ENCODE measurements at regions not wholly inside any gene's neighbourhood (a gene's known extent, or its start where the extent isn't known, plus 50 kb on each side); places are given as distances from the start of the nearest gene placed in this dataset.

DNA sequence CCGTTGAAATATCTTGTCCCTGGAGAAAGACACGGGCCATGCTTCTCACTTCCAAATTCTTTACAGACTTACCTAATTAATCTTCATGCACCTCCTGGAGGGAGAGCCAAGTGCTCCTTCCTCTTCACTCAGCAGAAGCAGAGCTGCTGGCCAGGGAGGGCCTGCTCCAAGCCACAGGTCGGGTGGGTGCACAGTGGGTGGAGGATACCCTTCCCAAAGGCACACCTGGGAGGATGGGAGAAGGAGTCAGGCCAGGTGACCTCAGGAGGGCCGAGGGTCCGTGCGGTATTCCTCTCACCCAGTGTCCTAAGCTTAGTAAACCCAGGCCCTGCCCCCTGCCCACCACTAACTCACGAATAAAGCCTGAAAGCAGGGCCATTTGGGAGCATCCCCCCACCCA, 171.3 kb upstream of the RPL38 start:
- no peak for DNase-seq (ENCODE audit: low spot score)
- TF ChIP-seq, protein P1, sequence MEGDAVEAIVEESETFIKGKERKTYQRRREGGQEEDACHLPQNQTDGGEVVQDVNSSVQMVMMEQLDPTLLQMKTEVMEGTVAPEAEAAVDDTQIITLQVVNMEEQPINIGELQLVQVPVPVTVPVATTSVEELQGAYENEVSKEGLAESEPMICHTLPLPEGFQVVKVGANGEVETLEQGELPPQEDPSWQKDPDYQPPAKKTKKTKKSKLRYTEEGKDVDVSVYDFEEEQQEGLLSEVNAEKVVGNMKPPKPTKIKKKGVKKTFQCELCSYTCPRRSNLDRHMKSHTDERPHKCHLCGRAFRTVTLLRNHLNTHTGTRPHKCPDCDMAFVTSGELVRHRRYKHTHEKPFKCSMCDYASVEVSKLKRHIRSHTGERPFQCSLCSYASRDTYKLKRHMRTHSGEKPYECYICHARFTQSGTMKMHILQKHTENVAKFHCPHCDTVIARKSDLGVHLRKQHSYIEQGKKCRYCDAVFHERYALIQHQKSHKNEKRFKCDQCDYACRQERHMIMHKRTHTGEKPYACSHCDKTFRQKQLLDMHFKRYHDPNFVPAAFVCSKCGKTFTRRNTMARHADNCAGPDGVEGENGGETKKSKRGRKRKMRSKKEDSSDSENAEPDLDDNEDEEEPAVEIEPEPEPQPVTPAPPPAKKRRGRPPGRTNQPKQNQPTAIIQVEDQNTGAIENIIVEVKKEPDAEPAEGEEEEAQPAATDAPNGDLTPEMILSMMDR (IDR thresholded peaks at IDR 0.05; ENCODE audit: extremely low read depth, insufficient read depth, missing control alignments) = no peak
- in situ Hi-C loops (cut with MboI; ENCODE audit: low pct_unique_long_range_greater_than_20kb, low sequenced_read_pairs, unreplicated experiment) = no loop called here

DNA sequence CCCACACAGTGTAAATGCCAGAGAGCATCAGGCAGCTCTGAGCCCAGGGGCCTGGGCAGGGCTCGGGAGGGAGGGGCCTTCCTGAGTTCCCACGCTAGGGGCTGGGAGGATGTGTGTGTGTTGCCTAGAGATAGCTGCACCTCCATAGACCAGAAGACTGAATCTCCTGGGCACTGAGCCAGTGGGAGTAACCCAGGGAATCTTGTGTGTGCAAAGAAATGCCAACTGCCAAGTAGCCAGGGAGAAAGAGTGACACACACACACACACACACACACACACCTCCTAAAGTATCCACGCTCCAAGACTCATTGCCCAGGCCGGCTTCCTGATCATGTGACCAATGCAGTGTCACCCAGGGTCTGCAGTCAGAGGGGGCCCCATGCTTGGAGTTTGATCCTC, 166.2 kb upstream of the RPL38 start:
- TF ChIP-seq, protein P1 (IDR thresholded peaks at IDR 0.05; ENCODE audit: extremely low read depth, insufficient read depth, missing control alignments) = no peak
- in situ Hi-C loops (cut with MboI; ENCODE audit: low pct_unique_long_range_greater_than_20kb, low sequenced_read_pairs, unreplicated experiment) = no loop called here
- no peak for DNase-seq (ENCODE audit: low spot score)

DNA sequence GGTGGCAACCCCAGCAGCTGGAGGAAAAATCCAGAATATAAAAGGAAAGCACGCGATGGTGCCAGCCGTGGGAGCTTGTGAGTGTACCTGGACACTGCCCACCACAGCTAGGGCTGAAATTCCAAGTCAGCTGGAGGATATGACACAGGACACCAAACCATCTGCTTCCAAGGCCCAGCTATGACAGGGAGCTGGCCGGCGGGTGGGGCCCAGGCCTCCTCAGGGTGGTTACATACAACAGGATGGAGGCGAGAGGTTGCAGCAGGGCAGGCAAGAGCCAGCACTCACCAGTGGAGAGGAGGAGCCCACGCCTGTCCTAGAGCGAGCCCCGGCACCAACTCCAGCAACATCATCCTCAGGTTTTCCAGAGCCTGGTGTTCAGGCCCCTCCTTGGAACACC, 163.2 kb upstream of the RPL38 start:
- TF ChIP-seq, protein P1 (IDR thresholded peaks at IDR 0.05; ENCODE audit: extremely low read depth, insufficient read depth, missing control alignments) = no peak
- in situ Hi-C loops (cut with MboI; ENCODE audit: low pct_unique_long_range_greater_than_20kb, low sequenced_read_pairs, unreplicated experiment) = no loop called here
- no peak for DNase-seq (ENCODE audit: low spot score)

DNA sequence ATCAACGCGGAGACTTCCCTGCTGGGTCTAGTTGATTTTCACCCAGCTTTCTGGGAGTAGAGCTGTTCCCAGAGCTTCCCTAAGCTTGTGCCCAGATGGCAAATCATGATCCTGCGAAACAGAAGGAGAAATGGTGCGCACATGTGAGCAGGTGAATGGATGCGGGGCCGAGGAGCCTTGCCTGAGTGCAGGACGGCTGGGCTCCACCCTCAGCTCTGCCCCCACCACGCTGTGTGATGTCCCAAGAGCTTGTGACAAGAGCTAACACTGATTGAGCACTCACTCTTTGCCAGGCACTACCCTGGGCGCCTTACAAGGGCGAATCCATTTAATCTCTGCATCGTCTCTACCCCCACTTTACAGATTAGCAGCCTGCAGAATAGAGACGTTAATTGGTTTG, 162.7 kb upstream of the RPL38 start:
- in situ Hi-C loops (cut with MboI; ENCODE audit: low pct_unique_long_range_greater_than_20kb, low sequenced_read_pairs, unreplicated experiment) = no loop called here
- TF ChIP-seq, protein P1 (IDR thresholded peaks at IDR 0.05; ENCODE audit: extremely low read depth, insufficient read depth, missing control alignments) = no peak
- DNase-seq (ENCODE audit: low spot score) = no peak

DNA sequence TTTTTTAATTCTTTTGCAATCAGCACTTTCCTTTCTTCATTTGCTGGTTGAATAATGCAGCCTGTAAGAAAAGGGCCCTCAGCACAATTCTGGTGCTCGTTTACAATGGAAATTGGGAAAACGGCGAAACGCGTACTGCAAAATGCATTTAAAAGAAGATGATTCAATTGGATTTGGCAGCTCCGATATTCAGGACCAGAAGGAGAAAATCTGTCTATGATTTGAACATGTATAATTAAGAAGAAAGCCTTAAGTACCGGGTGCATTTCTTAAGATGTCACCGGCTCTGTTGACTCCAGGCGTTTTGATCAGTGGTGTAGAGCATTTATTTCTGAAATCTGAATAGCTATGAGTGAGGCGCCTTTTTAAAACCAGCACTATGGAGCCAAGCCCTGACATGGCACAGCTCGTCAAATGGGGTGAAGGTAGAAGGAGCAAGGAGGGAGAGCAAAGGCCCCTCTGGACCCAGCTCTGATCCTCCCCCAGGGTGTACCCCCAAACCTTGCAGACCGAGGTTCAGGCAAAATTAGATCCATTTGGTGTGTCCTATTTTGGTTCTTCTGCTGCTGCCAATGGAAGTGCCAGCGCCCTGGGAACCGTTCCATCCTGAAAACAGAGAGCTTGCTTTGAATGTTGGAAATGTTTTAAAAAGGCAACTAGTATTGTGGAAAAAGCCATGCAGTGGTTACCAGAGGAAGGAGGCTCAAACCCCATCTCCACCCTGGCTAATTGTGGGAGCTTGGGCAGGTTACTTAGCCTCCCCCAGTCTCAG, 161.4 kb upstream of the RPL38 start:
- DNase-seq (ENCODE audit: low spot score) = no peak
- TF ChIP-seq, protein P1 (IDR thresholded peaks at IDR 0.05; ENCODE audit: extremely low read depth, insufficient read depth, missing control alignments) = no peak
- in situ Hi-C loops (cut with MboI; ENCODE audit: low pct_unique_long_range_greater_than_20kb, low sequenced_read_pairs, unreplicated experiment) = no loop called here

DNA sequence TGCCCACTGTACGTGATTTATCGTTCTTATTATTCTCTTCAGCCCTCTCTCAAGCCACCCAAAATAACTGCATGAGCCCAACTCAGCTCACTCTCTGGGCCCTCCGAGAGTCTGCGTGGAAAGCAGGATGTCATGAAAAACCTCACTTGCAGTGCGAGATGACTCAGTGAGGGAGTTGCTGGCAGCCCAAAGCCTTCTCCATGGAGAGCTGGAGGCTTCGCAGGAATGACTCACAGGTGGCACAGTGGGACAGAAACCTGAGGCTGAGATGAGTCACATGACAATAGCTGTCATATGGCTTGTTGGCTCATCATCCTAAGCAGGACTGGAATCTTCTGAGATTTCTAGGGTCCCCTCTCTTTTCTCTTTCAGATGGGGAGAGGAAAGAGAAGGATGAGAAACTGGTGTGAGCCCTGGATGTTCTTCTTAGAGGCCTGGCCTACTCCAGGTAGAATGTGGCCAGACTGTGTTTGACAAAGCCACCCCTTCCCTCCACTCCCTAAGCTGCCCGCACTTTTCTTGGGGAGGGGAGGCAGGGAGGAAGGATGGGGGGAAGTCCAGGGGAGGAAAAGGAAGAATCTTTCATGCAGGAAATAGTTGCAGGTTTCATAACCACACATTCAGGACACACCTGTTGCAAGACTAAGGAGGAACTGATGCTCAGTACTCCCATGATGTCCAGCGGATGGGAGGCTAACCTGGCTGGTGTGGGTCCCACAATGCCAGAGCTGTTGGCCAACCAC, 160.6 kb upstream of the RPL38 start:
- no peak for DNase-seq (ENCODE audit: low spot score)
- TF ChIP-seq, protein P1 (IDR thresholded peaks at IDR 0.05; ENCODE audit: extremely low read depth, insufficient read depth, missing control alignments) = no peak
- in situ Hi-C loops (cut with MboI; ENCODE audit: low pct_unique_long_range_greater_than_20kb, low sequenced_read_pairs, unreplicated experiment) = no loop called here

All from GM13977 (cell line).